DND-41 (cell line): ENCODE measurements at regions not wholly inside any gene's neighbourhood (a gene's known extent, or its start where the extent isn't known, plus 50 kb on each side); places are given as distances from the start of the nearest gene placed in this dataset.

ENCODE experiments used
- EZH2 ChIP-seq: IDR thresholded peaks from 3 replicates; pipeline ENCODE4 v1.6.1; 2012; ENCODE audit warnings: borderline replicate concordance, low read depth, mild to moderate bottlenecking, moderate library complexity, low read length, inconsistent platforms; ENCODE audit not compliant: severe bottlenecking
- TF ChIP-seq, protein P1 (sequence below): IDR thresholded peaks from 2 replicates; pipeline ENCODE4 v1.5.1; 2012; ENCODE audit warnings: borderline replicate concordance, low read length, moderate library complexity, mild to moderate bottlenecking; ENCODE audit not compliant: poor library complexity, severe bottlenecking; ENCODE audit errors: extremely low read depth

DNA sequence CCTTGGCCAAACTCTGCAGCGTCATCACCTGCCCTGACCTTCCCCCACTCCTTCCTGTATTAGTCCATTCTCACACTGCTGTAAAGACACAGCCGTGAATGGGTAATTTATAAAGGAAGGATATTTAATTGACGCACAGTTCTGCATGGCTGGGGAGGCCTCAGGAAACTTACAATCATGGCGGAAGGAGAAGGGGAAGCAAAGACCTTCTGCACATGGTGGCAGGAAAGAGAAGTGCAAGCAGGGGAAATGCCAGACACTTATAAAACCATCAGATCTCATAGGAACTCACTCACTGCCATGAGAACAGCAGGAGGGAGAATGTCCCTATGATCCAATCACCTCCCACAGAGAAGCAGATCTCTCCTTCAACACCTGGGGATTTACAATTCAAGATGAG lies 408.5 kb downstream of the PTPRU start:
- TF ChIP-seq, protein P1, sequence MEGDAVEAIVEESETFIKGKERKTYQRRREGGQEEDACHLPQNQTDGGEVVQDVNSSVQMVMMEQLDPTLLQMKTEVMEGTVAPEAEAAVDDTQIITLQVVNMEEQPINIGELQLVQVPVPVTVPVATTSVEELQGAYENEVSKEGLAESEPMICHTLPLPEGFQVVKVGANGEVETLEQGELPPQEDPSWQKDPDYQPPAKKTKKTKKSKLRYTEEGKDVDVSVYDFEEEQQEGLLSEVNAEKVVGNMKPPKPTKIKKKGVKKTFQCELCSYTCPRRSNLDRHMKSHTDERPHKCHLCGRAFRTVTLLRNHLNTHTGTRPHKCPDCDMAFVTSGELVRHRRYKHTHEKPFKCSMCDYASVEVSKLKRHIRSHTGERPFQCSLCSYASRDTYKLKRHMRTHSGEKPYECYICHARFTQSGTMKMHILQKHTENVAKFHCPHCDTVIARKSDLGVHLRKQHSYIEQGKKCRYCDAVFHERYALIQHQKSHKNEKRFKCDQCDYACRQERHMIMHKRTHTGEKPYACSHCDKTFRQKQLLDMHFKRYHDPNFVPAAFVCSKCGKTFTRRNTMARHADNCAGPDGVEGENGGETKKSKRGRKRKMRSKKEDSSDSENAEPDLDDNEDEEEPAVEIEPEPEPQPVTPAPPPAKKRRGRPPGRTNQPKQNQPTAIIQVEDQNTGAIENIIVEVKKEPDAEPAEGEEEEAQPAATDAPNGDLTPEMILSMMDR = no peak
- no peak for TF ChIP-seq EZH2
